ENCODE measurements at regions not wholly inside any gene's neighbourhood (a gene's known extent, or its start where the extent isn't known, plus 50 kb on each side); places are given as distances from the start of the nearest gene placed in this dataset.

DNA sequence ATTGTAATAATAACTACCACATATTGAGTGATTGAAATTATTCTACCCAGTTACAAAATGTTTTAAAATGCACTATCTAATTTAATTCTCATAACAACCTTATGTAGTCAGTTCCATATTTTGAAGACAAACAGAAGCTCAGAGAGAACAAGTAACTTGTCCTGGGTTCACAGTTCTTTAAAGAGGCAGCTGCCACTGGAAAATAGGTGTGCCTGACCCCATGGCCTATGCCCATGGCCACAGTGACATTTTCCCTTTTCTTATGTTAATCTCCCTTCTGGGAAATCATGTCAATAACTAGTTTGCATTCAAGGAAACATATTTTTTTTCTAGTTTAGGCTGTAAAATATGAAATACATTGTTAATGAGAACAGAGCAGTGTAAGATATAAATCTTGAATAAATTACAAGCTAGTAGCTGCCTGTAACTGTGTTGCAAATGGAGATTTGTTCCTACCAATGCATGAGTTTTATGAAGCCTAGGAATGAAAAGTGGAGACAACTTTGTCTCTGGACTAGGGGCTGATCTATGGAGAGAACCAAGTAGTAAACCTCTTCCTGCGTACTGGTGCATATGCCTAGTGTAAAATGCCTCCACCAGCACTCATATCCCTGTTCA is 1018.0 kb downstream of the NTRK3 start:
- FAIRE-seq: no peak

More for the DNA sequence above, 1018.0 kb downstream of the NTRK3 start:
- H3K4ac ChIP-seq (replicated peaks; ENCODE audit: insufficient read length, low read depth, low read length): no peak overlapping the region
- no peaks in the 10 kb centered on the region for H3K79me1 ChIP-seq (ENCODE audit: low read depth, low read length)
- H3K23ac ChIP-seq (ENCODE audit: insufficient read length): no peak overlapping the region
- 83% methylated on average over 1 of the region's 1 CpG; no CpG with 5 or more reads in 1 of the 2 experiments for WGBS, 2 experiments (ENCODE audit: extremely low coverage in 1 of 2, insufficient coverage in 1 of 2, insufficient read length in 1 of 2, insufficient replicate concordance in 2 of 2, low coverage in 1 of 2, low lambda C conversion rate in 2 of 2, missing lambda C conversion rate in 1 of 2)
- H4K20me1 ChIP-seq (replicated peaks in 1 of 2; ENCODE audit: control insufficient read depth in 1 of 2, insufficient read depth in 2 of 2, low read length in 2 of 2): no peaks in the 10 kb centered on the region
- H3K36me3 ChIP-seq (ENCODE audit: control insufficient read depth in 2 of 4, insufficient read depth in 4 of 4, low read length in 3 of 4): no peaks in the 10 kb centered on the region
- no peak overlapping the region for H2BK5ac ChIP-seq (ENCODE audit: low read depth, low read length)
- H4K8ac ChIP-seq (ENCODE audit: extremely low read depth, insufficient read depth, low read length): no peak overlapping the region
- no peak overlapping the region for H3K4me3 ChIP-seq (ENCODE audit: extremely low read depth in 1 of 4, insufficient read depth in 2 of 4, low read depth in 3 of 4, low read length in 4 of 4)
- H3K27ac ChIP-seq (ENCODE audit: low read depth, low read length): no peak overlapping the region
- peaks cover 0 to 1% (median 0%) of the 10 kb centered on the region in 4 experiments; a peak in 2 of 7 replicates for H3K27me3 ChIP-seq (replicated peaks in 1 of 4; ENCODE audit: control insufficient read depth in 3 of 4, extremely low read depth in 1 of 4, insufficient read depth in 3 of 4, low read length in 3 of 4)
- H3K9ac ChIP-seq (replicated peaks in 1 of 4; ENCODE audit: extremely low read depth in 1 of 4, low read depth in 3 of 4, low read length in 3 of 4): no peak overlapping the region
- peak overlapping the region; percentile 15; the same call in 1 of the 2 replicates for H2AFZ ChIP-seq (ENCODE audit: low read length)
- no peaks in the 10 kb centered on the region for H3K23me2 ChIP-seq (ENCODE audit: low read depth, low read length)
- peaks cover 0 to 5% (median 0%) of the 10 kb centered on the region in 4 experiments; a peak in 1 of 7 replicates for H3K4me1 ChIP-seq (replicated peaks in 1 of 4; ENCODE audit: control insufficient read depth in 3 of 4, insufficient read depth in 4 of 4, low read length in 3 of 4)
- no peak overlapping the region for H2BK120ac ChIP-seq (replicated peaks; ENCODE audit: low read depth, low read length)
- no peak overlapping the region for H3K14ac ChIP-seq (ENCODE audit: insufficient read length)
- H3K56ac ChIP-seq (replicated peaks; ENCODE audit: insufficient read length, low read depth, low read length): no peak overlapping the region
- no peak overlapping the region for H2BK12ac ChIP-seq (ENCODE audit: low read depth, low read length)
- H2BK15ac ChIP-seq (ENCODE audit: low read length): no peak overlapping the region
- CTCF ChIA-PET (ENCODE audit: partially characterized antibody): no interaction called here
- no peak overlapping the region for H4K91ac ChIP-seq (replicated peaks; ENCODE audit: insufficient read length, low read length)
- POLR2A ChIA-PET (ENCODE audit: partially characterized antibody): interaction anchor here (0.7 kb wide), 1 partner anchor 1793 kb away, joined by 3 read pairs; no protein-coding TSS in a partner anchor
- H3K4me2 ChIP-seq (ENCODE audit: insufficient read depth in 1 of 2, low read depth in 2 of 2, low read length in 2 of 2): no peak overlapping the region
- H3K18ac ChIP-seq (ENCODE audit: extremely low read depth, low read length): no peak overlapping the region
- H3K79me2 ChIP-seq (ENCODE audit: control insufficient read depth in 1 of 2, insufficient read depth in 2 of 2, low read length in 2 of 2): no peaks in the 10 kb centered on the region
- no peak overlapping the region for H2AK5ac ChIP-seq (ENCODE audit: low read depth, low read length)
- no peak for DNase-seq (ENCODE audit: low read depth in 1 of 2, low spot score in 2 of 2)
- H4K5ac ChIP-seq (ENCODE audit: insufficient read length, low read depth, low read length): no peak overlapping the region
- TF ChIP-seq HDAC6 (IDR thresholded peaks at IDR 0.05; ENCODE audit: low read depth, low read length) (no peak), SIN3A (conservative IDR thresholded peaks at IDR 0.05 in 1 of 2, IDR thresholded peaks at IDR 0.05 in 1 of 2; ENCODE audit: low read depth in 1 of 2, low read length in 2 of 2) (no peak), PHF8 (conservative IDR thresholded peaks at IDR 0.05; ENCODE audit: low read depth, low read length) (no peak), TEAD4 (IDR thresholded peaks at IDR 0.05; ENCODE audit: low read depth, low read length) (no peak), SP4 (IDR thresholded peaks at IDR 0.05; ENCODE audit: low read length) (no peak), SP1 (IDR thresholded peaks at IDR 0.05; ENCODE audit: low read depth, low read length) (no peak), TAF1 (IDR thresholded peaks at IDR 0.05; ENCODE audit: low read depth, low read length) (no peak), BACH1 (IDR thresholded peaks at IDR 0.05; ENCODE audit: low read length) (no peak), KDM4A (IDR thresholded peaks at IDR 0.05; ENCODE audit: low read depth, low read length, severe bottlenecking) (no peak), KDM5A (IDR thresholded peaks at IDR 0.05; ENCODE audit: low read length) (no peak), POLR2AphosphoS5 (IDR thresholded peaks at IDR 0.05; ENCODE audit: low read depth, low read length) (no peak), CHD2 (IDR thresholded peaks at IDR 0.05; ENCODE audit: low read length) (no peak), SRF (IDR thresholded peaks at IDR 0.05; ENCODE audit: low read depth, low read length) (no peak), MAFK (IDR thresholded peaks at IDR 0.05; ENCODE audit: low read depth, low read length) (no peak), JUN (IDR thresholded peaks at IDR 0.05; ENCODE audit: low read depth, low read length) (no peak)
- no peaks in the 10 kb centered on the region for H3K9me3 ChIP-seq (ENCODE audit: insufficient read depth in 2 of 2, low read depth in 1 of 2, low read length in 1 of 2)
- no peak overlapping the region for H2BK20ac ChIP-seq (ENCODE audit: low read length)
